NB4 (cell line): ENCODE measurements at regions not wholly inside any gene's neighbourhood (a gene's known extent, or its start where the extent isn't known, plus 50 kb on each side); places are given as distances from the start of the nearest gene placed in this dataset.

ENCODE experiments used
- DNase-seq: peaks from one replicate; pipeline ENCODE4 v3.0.0; 2010; ENCODE audit warnings: low read depth
- H3K4me3 ChIP-seq: one replicate; pipeline ENCODE4 v1.5.1; 2011; ENCODE audit warnings: mild to moderate bottlenecking, low read depth, low read length, moderate library complexity
- MYC ChIP-seq: IDR thresholded peaks from 2 replicates; pipeline ENCODE4 v1.6.1; 2011; ENCODE audit warnings: low read depth, low read length
- POLR2A ChIP-seq: IDR thresholded peaks from 2 replicates; pipeline ENCODE4 v1.6.1; 2011; ENCODE audit warnings: mild to moderate bottlenecking; ENCODE audit not compliant: insufficient read length; ENCODE audit errors: extremely low read depth
- TF ChIP-seq, protein P1 (sequence below): IDR thresholded peaks from one replicate; pipeline ENCODE4 v1.5.1; 2012; ENCODE audit warnings: low read depth, low read length
- TF ChIP-seq, protein P2 (sequence below): IDR thresholded peaks from 2 replicates; pipeline ENCODE4 v1.6.1; 2011; ENCODE audit warnings: low read depth, low read length

DNA sequence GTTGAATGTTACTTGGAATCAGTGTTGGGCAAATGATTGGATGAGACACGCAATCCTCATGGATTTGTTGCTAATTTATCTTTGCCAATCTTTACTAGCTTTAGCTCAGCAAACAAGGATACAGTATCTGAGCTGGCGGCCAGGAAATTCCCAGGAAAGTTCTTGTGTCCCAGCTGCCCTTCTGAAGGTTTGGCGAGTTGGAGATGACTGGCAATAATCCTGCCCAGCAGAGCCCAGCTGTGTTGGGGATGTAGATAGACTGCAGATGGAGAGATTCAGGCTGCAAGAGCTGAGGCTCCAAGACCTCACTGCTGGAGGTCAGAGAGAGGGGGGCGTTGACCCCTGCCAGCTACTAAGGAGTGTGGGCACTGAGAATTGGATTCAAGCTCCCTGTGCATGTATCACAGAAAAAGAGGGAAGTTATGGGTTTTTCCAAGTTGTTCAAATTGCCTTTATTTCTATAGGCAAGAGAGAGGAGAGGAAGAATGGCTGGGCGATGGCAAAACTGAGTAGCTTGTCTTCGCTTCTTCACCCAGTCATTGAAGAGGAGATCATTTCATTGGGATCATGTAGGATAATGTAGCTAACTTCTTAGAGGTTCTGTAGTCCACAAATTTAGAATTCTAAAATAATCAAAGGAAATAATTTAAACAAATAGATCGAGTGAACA, 506.8 kb upstream of the LRATD1 start:
- no peak for DNase-seq
- no peak overlapping the region for H3K4me3 ChIP-seq
- TF ChIP-seq POLR2A (no peak), MYC (no peak)
- TF ChIP-seq, protein P1, sequence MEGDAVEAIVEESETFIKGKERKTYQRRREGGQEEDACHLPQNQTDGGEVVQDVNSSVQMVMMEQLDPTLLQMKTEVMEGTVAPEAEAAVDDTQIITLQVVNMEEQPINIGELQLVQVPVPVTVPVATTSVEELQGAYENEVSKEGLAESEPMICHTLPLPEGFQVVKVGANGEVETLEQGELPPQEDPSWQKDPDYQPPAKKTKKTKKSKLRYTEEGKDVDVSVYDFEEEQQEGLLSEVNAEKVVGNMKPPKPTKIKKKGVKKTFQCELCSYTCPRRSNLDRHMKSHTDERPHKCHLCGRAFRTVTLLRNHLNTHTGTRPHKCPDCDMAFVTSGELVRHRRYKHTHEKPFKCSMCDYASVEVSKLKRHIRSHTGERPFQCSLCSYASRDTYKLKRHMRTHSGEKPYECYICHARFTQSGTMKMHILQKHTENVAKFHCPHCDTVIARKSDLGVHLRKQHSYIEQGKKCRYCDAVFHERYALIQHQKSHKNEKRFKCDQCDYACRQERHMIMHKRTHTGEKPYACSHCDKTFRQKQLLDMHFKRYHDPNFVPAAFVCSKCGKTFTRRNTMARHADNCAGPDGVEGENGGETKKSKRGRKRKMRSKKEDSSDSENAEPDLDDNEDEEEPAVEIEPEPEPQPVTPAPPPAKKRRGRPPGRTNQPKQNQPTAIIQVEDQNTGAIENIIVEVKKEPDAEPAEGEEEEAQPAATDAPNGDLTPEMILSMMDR = no peak
- TF ChIP-seq, protein P2, sequence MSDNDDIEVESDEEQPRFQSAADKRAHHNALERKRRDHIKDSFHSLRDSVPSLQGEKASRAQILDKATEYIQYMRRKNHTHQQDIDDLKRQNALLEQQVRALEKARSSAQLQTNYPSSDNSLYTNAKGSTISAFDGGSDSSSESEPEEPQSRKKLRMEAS = no peak

DNA sequence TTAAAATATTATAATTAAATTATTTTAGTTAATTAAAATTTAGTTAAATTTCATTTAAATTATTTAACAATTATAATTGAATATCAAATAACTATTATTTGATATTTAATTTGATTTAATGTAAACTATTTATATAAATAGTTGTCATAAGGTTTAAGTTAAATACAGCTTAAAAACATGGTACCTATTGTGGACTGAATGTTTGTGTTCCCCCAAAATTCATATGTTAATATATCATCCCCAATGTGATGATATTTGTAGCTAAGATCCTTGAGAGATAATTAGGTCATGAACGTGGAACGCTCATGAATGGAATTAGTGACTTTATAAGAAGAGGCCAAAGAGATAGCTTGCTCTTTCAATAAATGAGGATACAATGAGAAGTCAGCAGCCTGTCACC, 505.7 kb upstream of the LRATD1 start:
- TF ChIP-seq MYC (no peak), POLR2A (no peak)
- TF ChIP-seq, protein P2 = no peak
- TF ChIP-seq, protein P1 = no peak

DNA sequence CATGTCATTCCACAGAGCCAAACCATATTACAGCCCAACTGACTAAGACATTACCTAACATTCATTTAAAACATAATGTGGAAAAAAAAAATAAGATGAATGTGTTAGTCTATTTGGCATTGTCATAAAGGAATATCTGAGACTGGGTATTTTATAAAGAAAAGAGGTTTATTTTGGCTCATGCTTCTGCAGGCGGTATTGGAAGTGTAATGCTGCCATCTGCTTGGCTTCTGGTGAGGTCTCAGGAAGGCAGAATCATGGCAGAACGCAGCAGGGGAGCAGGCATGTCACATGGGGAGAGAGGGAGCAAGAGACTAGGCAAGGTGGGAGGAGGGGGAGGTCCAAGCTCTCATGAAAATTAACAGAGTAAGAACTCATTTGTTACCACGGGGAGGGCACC, 504.8 kb upstream of the LRATD1 start:
- DNase-seq = no peak
- no peak overlapping the region for H3K4me3 ChIP-seq
- TF ChIP-seq, protein P1 = no peak
- TF ChIP-seq POLR2A (no peak), MYC (no peak)
- TF ChIP-seq, protein P2 = no peak

More for the DNA sequence above, 505.7 kb upstream of the LRATD1 start:
- no peak overlapping the region for H3K4me3 ChIP-seq
- no peak for DNase-seq

DNA sequence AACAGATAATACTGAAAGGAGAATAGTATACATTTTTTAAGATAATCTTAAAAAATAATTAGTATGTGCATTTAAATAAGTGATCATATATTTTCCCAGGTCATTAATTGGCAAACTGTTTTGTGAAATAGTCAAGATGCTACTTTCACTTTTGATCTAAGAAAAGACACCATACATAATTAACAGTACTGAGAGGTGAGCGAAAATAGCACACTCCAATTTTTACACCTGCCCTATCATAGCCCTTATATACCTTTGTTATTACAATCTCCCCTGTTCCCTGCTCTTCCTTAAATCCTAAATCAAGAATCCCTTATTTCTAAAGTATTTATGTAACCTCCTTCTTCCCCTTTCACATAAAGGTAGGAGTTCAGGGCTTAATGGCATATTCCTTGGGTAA, 500.1 kb upstream of the LRATD1 start:
- no peak for DNase-seq
- TF ChIP-seq POLR2A = no peak
- no peak for TF ChIP-seq MYC
- TF ChIP-seq, protein P1 = no peak
- TF ChIP-seq, protein P2 = no peak
- H3K4me3 ChIP-seq = no peak overlapping the region

DNA sequence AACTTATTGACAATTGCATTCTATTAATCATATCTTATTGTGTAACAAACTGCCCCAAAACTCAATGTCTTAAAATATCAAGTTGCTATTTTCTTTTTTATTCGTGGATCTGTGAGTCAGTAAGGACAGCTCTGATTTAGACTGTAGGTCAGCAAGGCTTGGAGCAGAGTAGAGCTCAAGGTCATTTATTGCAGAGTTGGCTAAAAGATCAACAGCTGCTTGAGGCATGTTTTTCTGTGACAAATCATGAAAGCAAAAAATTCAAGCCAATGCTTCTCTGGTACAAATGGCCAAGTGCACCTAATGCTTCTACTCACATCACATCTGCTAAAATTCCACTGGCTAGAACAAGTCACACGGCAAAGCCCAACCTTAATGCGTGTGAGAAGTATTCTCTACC, 497.7 kb upstream of the LRATD1 start:
- TF ChIP-seq MYC = no peak
- TF ChIP-seq, protein P1 = no peak
- TF ChIP-seq, protein P2 = no peak
- TF ChIP-seq POLR2A = no peak
- no peak for DNase-seq
- H3K4me3 ChIP-seq = no peak overlapping the region
